ENCODE measurements at regions not wholly inside any gene's neighbourhood (a gene's known extent, or its start where the extent isn't known, plus 50 kb on each side); places are given as distances from the start of the nearest gene placed in this dataset.

GRCh38 chr7:46610746-46611145, 689.7 kb upstream of the IGFBP3 start:
- TF ChIP-seq GATA2 (IDR thresholded peaks at IDR 0.05; ENCODE audit: low read depth, low read length) (no peak), GATA3 (IDR thresholded peaks at IDR 0.05; ENCODE audit: low read depth, low read length) (no peak)

Data from SH-SY5Y (cell line).